GM03348 (cell line): ENCODE measurements at regions not wholly inside any gene's neighbourhood (a gene's known extent, or its start where the extent isn't known, plus 50 kb on each side); places are given as distances from the start of the nearest gene placed in this dataset.
A peak's percentile ranks its signal among the peaks of the same experiment; 100 is the strongest.
"Not testable (repeated sequence)": the region's sequence is repeated elsewhere in the genome, so short reads cannot be mapped to it uniquely, and the experiment has no call there.

Experiments
- DNase-seq: peaks from one replicate; pipeline ENCODE4 v3.0.0; 2012; ENCODE audit warnings: low spot score

GRCh38 chr7:84880326-84880997, 306.4 kb downstream of the SEMA3D start:
- DNase-seq = not testable (repeated sequence)

GRCh38 chr7:84879570-84880325, 307.1 kb downstream of the SEMA3D start:
- DNase-seq = no peak

GRCh38 chr7:84877943-84878570, 308.8 kb downstream of the SEMA3D start:
- no peak for DNase-seq

GRCh38 chr7:84876061-84876821, 310.6 kb downstream of the SEMA3D start:
- no peak for DNase-seq

GRCh38 chr7:84865560-84865959, 321.3 kb downstream of the SEMA3D start:
- no peak for DNase-seq

GRCh38 chr7:84857336-84857735, 329.5 kb downstream of the SEMA3D start:
- DNase-seq = no peak

GRCh38 chr7:84855758-84856157, 331.1 kb downstream of the SEMA3D start:
- no peak for DNase-seq

GRCh38 chr7:84848974-84849372, 337.9 kb downstream of the SEMA3D start:
- DNase-seq = not testable (repeated sequence)

GRCh38 chr7:84848219-84848973, 338.5 kb downstream of the SEMA3D start:
- peak; percentile 3 for DNase-seq

GRCh38 chr7:84847790-84848189, 339.1 kb downstream of the SEMA3D start:
- DNase-seq = no peak

- no peak for DNase-seq
Observed at GRCh38 chr7:84847038-84847437, 339.8 kb downstream of the SEMA3D start.

GRCh38 chr7:84845971-84846370, 340.9 kb downstream of the SEMA3D start:
- DNase-seq = no peak

GRCh38 chr7:84844771-84845170, 342.1 kb downstream of the SEMA3D start:
- no peak for DNase-seq

- DNase-seq = peak; percentile 9
Observed at GRCh38 chr7:84841809-84842208, 345.0 kb downstream of the SEMA3D start.

GRCh38 chr7:84838857-84839256, 348.0 kb downstream of the SEMA3D start:
- DNase-seq = no peak

- peak; percentile 2 for DNase-seq
Observed at GRCh38 chr7:84837405-84837804, 349.5 kb downstream of the SEMA3D start.

- no peak for DNase-seq
Observed at GRCh38 chr7:84829719-84830118, 357.1 kb downstream of the SEMA3D start.

- DNase-seq = no peak
Observed at GRCh38 chr7:84824057-84824651, 362.7 kb downstream of the SEMA3D start.

- DNase-seq = no peak
Observed at GRCh38 chr7:84823530-84823929, 363.3 kb downstream of the SEMA3D start.

- DNase-seq = no peak
Observed at GRCh38 chr7:84822941-84823510, 363.8 kb downstream of the SEMA3D start.
